NB4 (cell line): ENCODE measurements at regions not wholly inside any gene's neighbourhood (a gene's known extent, or its start where the extent isn't known, plus 50 kb on each side); places are given as distances from the start of the nearest gene placed in this dataset.

Experiments
- DNase-seq: peaks from one replicate; pipeline ENCODE4 v3.0.0; 2010; ENCODE audit warnings: low read depth
- H3K4me3 ChIP-seq: one replicate; pipeline ENCODE4 v1.5.1; 2011; ENCODE audit warnings: mild to moderate bottlenecking, low read depth, low read length, moderate library complexity
- MYC ChIP-seq: IDR thresholded peaks from 2 replicates; pipeline ENCODE4 v1.6.1; 2011; ENCODE audit warnings: low read depth, low read length
- POLR2A ChIP-seq: IDR thresholded peaks from 2 replicates; pipeline ENCODE4 v1.6.1; 2011; ENCODE audit warnings: mild to moderate bottlenecking; ENCODE audit not compliant: insufficient read length; ENCODE audit errors: extremely low read depth
- TF ChIP-seq, protein P1 (sequence below): IDR thresholded peaks from 2 replicates; pipeline ENCODE4 v1.6.1; 2011; ENCODE audit warnings: low read depth, low read length
- TF ChIP-seq, protein P2 (sequence below): IDR thresholded peaks from one replicate; pipeline ENCODE4 v1.5.1; 2012; ENCODE audit warnings: low read depth, low read length

GRCh38 chr2:76437564-76437963, 726.8 kb upstream of the GCFC2 start:
- no peak for DNase-seq

GRCh38 chr2:76429374-76429773, 718.7 kb upstream of the GCFC2 start:
- DNase-seq = no peak
- no peak overlapping the region for H3K4me3 ChIP-seq
- TF ChIP-seq, protein P1, sequence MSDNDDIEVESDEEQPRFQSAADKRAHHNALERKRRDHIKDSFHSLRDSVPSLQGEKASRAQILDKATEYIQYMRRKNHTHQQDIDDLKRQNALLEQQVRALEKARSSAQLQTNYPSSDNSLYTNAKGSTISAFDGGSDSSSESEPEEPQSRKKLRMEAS = no peak
- TF ChIP-seq POLR2A = no peak
- TF ChIP-seq, protein P2, sequence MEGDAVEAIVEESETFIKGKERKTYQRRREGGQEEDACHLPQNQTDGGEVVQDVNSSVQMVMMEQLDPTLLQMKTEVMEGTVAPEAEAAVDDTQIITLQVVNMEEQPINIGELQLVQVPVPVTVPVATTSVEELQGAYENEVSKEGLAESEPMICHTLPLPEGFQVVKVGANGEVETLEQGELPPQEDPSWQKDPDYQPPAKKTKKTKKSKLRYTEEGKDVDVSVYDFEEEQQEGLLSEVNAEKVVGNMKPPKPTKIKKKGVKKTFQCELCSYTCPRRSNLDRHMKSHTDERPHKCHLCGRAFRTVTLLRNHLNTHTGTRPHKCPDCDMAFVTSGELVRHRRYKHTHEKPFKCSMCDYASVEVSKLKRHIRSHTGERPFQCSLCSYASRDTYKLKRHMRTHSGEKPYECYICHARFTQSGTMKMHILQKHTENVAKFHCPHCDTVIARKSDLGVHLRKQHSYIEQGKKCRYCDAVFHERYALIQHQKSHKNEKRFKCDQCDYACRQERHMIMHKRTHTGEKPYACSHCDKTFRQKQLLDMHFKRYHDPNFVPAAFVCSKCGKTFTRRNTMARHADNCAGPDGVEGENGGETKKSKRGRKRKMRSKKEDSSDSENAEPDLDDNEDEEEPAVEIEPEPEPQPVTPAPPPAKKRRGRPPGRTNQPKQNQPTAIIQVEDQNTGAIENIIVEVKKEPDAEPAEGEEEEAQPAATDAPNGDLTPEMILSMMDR = no peak
- TF ChIP-seq MYC = no peak

More at GRCh38 chr2:76437564-76437963, 726.8 kb upstream of the GCFC2 start:
- no peak for TF ChIP-seq MYC
- TF ChIP-seq, protein P2 = no peak
- TF ChIP-seq, protein P1 = no peak
- TF ChIP-seq POLR2A = no peak
- no peak overlapping the region for H3K4me3 ChIP-seq

DNA sequence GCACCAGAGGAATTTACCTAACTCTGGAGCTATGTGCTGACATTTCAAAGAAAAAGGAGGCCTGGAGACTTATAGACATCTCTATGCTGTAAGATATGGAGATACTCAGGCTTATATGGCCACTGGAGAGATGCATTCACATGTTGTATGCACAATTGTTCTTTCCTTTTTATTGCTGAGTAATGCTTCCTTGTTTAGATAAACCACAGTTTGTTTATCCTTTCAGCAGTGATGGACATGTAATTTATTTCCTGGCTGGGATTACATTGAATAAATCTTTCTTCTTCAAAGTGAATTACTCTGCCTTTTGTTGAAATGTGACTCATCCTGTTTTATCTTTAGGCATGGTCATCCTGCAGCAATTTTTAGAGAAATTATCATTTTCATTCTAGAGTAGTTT, 716.7 kb upstream of the GCFC2 start:
- no peak for DNase-seq
- H3K4me3 ChIP-seq = no peak overlapping the region
- no peak for TF ChIP-seq MYC
- TF ChIP-seq, protein P1 = no peak
- TF ChIP-seq, protein P2 = no peak
- TF ChIP-seq POLR2A = no peak

- no peak overlapping the region for H3K4me3 ChIP-seq
- peak; percentile 62 for DNase-seq
- TF ChIP-seq, protein P2 = no peak
- TF ChIP-seq, protein P1 = no peak
- no peak for TF ChIP-seq POLR2A
- TF ChIP-seq MYC = no peak
Observed at GRCh38 chr2:76415821-76416220, 705.1 kb upstream of the GCFC2 start.

DNA sequence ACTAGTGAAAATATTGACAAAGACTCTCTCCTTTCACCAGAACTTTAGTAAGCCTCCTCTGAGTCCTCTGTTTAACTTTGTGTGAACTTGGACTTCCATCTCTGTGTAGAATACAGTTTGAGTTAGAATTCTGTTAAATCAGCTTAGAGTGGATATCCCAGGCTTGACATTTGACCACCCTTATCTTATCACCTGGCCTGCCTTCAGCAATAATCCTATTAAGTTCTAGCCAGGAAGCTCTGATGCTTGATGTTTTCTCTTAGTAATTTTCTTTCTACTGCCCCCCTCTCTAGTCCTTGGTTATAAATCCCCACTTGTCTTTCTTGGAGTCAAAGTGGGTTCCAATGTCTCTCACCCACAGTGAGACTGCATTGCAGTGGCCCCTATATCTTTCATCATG, 702.7 kb upstream of the GCFC2 start:
- no peak for DNase-seq
- no peak overlapping the region for H3K4me3 ChIP-seq
- TF ChIP-seq, protein P2 = no peak
- TF ChIP-seq, protein P1 = no peak
- no peak for TF ChIP-seq POLR2A
- TF ChIP-seq MYC = no peak
